ENCODE measurements at regions not wholly inside any gene's neighbourhood (a gene's known extent, or its start where the extent isn't known, plus 50 kb on each side); places are given as distances from the start of the nearest gene placed in this dataset.
"Not testable (repeated sequence)": the region's sequence is repeated elsewhere in the genome, so short reads cannot be mapped to it uniquely, and the experiment has no call there.

DNA sequence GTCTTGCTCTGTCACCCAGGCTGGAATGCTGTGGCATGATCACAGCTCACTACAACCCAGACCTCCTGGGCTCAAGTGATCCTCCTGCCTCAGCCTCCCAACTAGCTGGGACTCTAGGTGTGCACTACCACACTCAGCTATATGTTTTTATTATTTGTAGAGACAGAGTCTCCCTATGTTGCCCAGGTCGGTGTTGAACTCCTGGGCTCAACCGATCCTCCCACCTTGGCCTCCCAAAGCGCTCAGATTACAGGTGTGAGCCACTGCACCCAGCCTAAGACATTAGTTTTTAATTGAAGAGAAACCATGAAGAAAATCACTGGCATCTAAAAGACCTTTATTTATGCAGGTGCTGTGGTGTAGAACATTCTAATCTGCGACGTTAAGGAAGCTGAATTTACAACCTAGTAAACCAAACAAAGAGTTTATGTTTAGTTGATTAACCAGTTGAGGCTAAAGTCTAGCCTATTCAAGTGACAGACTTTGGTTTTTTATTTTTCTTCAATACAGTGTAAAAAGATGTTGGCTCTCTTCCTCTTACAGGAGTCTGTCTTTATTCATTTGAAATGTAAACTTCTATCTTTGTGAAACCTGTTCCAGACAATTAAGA, 52.5 kb upstream of the NBL1 start:
- no peak for DNase-seq

DNA sequence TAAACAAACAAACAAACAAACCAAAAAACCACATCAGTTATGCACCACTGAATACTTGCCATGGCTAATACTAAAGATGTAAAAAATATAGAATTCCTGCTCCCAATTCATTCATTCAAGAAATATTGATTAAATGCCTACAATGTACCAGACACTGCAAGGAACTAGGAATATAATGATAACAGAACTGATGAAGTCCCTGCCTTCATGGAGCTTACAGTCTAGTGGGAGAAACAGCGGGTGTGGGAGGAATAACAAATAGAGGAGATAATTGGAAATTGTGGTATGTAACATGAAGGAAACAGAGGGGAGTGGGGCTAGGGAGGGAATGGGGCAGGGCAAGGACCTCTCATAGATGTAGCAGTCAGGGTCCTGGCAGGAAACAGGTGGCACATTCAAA, 58.6 kb upstream of the NBL1 start:
- no peak for DNase-seq

DNA sequence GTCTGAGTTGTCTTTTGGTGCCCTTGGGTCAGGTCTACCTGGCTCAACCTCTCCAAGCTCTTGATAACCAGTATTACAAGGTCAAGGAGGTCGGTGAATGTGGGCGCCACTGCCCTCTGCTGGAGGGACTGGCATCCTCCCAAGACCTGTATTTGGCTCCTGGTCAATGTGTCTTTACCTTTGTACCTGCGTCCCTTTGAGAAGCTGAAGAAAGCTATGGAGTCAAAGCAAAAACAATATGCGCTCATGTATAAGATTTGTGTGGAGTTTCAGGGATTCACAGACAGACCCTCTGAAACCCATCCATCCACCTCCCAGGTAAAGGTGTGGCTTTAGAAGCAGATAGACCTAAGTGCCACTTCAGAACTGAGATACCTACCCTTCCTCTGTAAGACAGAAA, 61.8 kb upstream of the NBL1 start:
- DNase-seq = peak; percentile 85

- DNase-seq = no peak
Observed at GRCh38 chr1:19581381-19581780, 62.7 kb upstream of the NBL1 start.

GRCh38 chr1:19577561-19577960, 66.5 kb upstream of the NBL1 start:
- DNase-seq = no peak

- no peak for DNase-seq
Observed at GRCh38 chr1:19577036-19577435, 67.1 kb upstream of the NBL1 start.

DNA sequence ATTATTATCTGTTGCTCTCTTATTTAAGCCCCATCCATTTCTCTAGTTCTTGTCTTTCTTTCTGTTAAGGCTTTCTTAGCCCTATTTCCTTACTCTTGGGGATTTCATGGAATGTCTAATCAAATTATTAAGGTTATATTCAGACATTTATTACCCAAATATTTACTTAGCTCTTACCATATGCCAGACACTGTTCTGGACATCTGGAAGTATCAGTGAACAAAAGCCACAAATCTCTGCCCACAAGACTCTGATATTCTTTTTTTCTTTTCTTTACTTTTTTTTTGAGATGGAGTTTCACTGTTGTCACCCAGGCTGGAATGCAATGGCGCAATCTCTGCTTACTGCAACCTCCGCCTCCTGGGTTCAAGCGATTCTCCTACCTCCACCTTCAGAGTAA, 74.3 kb upstream of the NBL1 start:
- no peak for DNase-seq

DNA sequence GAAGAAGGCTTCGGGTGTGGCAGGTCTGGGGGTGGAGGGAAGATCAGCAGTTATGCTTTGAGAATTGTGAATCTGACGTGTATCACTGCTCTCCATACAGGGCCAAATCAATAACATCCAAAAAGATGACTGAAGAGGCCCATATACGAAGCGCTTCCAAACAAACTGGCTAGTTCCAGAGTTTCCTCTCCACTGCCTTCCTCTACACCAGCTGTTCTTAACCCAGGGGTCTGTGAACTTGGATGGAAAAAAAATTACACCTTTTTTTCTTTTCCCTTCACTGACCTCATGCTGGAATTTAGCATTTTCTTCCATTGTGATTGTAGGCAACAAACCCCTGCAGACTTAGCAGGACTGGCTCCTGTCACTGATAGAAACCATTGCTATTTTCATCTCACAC, 77.1 kb upstream of the NBL1 start:
- DNase-seq = no peak

DNA sequence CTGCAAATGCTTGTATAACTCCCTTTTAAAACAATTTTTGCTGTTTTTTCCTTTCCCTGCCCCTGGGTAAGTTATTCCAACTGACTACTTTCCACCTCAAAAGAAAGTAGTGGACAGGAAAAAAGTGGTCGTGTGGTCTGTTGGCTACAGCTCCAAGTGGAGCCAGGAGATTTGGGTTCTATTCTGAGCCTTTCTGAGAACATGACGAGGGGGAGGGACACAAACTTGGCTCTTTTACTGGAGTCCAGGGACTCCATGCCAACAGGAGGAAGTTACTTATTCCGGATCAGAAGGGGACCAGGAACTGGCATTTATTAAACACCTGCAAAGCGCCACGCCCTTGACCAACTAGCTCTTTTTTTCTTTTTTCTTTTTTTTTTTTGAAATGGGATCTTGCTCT, 79.0 kb upstream of the CAPZB start:
- DNase-seq = no peak

DNA sequence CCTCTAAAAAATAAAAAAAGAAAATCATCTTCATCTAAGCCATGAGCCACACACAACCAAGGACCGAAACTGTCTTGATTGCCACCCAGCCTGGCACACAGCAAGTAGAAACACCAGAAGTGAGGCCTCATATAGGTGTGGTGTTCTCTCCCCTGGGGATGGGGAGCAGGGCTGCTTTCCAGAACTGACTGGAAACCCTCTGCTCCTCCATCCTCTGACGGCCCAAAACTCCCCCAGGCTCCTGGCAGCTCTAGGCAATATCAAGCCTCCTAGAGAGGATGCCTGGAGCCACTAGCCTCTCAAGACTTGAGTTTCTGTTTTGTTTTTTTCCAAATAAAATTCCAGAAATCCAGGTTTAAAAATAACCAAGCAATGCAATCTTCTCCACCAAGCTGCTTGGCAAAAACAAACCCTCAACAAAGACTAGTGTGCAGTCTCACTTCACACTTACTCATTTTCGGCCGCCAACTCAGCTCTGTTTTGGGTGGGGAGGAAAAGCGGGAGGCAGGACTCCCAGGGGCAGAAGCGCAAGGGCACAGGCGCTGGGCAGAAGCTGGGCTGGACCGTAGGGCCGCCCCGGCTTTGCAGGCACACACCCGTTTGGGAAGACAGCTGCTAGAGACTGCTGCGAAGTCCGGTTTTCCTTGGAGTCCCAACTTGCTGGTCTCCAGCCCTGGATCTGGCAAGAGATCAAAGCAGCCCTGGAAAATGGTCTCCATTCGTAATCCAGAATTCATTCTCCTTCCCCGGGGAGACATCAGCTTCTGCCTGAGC, 78.2 kb upstream of the CAPZB start:
- DNase-seq = no peak

GRCh38 chr1:19562847-19563246, 77.5 kb upstream of the CAPZB start:
- DNase-seq = no peak

DNA sequence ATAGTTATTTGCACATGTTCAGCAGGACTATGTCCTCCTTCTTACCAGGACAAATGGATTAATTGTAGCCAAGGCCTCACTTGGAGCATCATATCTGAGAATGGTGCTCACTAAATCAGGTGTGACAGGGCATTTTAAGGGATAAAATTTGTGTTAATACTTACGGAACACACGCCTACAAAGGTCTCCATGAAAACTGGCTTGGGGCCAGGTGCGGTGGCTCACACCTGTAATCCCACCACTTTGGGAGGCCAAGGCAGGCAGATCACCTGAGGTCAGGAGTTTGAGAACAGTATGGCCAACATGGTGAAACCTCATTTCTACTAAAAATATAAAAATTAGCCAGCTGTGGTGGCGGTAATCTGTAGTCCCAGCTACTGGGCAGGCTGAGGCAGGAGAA, 75.1 kb upstream of the CAPZB start:
- no peak for DNase-seq

- DNase-seq = no peak
Observed at GRCh38 chr1:19559641-19560040, 74.3 kb upstream of the CAPZB start.

GRCh38 chr1:19557609-19558051, 72.3 kb upstream of the CAPZB start:
- no peak for DNase-seq

DNA sequence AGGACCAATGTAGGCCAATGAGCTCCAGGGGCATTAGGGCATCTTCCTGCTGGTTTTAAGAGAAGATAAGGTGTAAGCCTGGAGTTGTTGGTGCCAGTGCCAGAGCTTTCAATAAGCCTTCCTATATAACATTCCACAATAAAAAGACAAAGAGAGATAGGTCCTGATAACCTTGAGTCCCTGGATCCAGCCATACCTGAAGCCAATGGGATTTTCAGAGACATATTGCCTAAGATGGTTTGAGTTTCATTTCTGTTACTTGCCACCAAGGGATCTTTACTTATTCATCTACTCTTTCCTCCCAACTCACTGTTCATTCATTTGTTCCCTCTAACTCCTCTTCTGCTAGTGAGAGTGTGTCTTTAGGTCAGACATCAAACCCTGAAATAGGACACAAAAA, 68.8 kb upstream of the CAPZB start:
- no peak for DNase-seq

DNA sequence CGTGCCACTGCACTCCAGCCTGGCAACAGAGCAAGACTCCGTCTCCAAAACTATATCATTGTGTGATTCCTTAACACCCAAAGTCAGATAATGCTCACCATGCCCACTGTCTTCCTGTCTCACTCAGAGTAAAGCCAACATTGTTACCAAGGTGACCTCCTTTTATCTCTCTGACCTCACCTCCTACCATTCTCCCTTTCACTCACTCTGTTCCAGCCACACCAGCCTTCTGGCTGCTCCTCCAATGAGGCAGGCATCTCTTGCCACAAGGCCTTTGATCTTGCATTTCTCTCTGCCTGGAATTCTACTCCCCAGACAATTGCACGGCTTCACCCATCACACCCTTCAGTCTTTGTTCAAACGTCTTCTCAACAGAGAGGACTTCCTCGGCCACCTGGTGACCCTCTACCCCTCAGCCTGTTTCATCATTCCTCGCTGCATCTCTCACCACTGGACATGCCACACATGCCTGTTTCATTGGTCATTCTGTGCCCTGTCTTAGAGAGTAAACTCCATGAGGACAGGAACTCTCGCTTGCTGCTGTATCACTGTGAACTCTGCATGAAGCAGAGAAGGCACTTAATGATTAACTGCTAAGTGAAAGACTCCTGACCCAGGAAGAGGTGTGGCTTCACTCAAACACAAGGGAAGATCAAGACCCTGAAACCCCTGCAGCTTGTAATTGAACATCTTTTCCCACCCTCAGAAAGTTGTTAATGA, 67.1 kb upstream of the CAPZB start:
- no peak for DNase-seq

GRCh38 chr1:19551837-19552236, 66.5 kb upstream of the CAPZB start:
- not testable (repeated sequence) for DNase-seq

DNA sequence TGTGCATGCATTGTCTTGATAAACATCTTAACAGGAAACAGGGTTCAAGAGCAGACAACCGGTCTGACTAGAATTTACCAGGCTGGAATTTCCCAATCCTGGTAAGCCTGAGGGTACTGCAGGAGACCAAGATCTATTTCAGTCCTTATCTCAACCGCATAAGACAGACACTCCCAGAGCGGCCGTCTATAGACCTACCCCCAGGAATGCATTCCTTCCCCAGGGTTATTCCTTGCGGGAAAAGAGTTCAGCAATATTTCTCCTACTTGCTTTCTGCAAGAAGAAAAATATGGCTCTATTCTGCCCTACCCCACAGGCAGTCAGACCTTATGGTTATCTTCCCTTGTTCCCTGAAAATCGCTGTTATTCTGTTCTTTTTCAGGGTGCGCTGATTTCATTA, 65.1 kb upstream of the CAPZB start:
- not testable (repeated sequence) for DNase-seq

DNA sequence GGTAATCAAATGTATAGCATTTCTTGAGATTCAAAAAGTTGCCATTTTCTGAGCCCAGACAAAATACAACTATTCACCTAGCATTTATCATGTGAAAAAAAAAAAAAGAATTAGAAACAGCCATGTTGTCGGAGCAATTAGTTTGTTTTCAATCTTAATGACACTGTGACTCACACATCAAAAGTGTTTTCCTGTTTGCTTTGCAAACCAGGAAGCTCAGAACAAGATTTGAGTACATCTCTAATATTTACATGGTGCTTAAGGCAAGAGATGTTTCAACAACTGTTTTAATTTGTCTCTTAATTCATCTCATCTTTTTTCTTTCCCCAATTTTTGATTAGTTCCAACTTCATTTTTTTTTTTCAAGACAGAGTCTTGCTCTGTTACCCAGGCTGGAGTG, 62.5 kb upstream of the CAPZB start:
- no peak for DNase-seq

GRCh38 chr1:19536519-19536918, 51.2 kb upstream of the CAPZB start:
- no peak for DNase-seq

- no peak for DNase-seq
Observed at GRCh38 chr1:19535214-19535613, 49.9 kb upstream of the CAPZB start.

Data from stimulated activated CD4-positive, alpha-beta T cell treated with anti-CD3 and anti-CD28 coated beads, Interleukin-15, amount 100 ng/mL, for 24 hours (primary cell).